MM.1S (cell line): ENCODE measurements at regions not wholly inside any gene's neighbourhood (a gene's known extent, or its start where the extent isn't known, plus 50 kb on each side); places are given as distances from the start of the nearest gene placed in this dataset.

ENCODE experiments used
- EZH2 ChIP-seq: fragments of 300-600 bp; sonication (generic); optimal IDR thresholded peaks from 2 replicates; pipeline ENCODE3; 2017; ENCODE audit warnings: low read depth, mild to moderate bottlenecking, antibody characterized with exemption, low read length, mixed read lengths
- EZH2phosphoT487 ChIP-seq: fragments of 300-600 bp; sonication (generic); IDR thresholded peaks from 2 replicates; pipeline ENCODE4 v1.6.1; 2018; ENCODE audit warnings: antibody characterized with exemption, low read length
- TF ChIP-seq, protein P1 (sequence below): fragments of 300-600 bp; sonication (generic); IDR thresholded peaks from 2 replicates; pipeline ENCODE4 v1.5.1; 2016; ENCODE audit warnings: antibody characterized with exemption, low read length, mixed read lengths

DNA sequence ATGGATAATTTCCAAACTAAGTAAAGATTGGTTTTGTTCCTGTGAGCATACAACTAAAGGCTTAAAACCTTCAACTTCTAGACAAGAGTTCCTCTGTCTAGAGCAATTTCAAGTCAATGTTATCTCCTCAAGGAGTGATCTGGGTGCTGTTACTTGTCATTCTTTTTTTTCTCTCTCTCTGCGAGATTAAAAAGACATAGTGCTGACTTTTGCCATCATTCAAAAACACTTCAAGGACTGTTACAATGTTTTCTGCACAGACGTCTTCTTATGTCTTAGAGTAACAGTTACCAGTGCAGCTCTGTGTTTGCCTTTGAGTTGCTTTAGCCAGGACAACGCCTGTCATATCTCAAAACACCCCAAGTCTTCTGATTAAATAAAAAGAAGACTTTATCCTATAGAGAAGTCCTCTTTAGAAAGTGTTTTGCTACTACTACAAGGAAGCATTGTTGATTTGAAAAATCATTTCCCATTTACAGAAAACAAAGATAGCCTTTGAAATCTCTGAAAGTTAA lies 263.5 kb upstream of the FERD3L start:
- TF ChIP-seq, protein P1, sequence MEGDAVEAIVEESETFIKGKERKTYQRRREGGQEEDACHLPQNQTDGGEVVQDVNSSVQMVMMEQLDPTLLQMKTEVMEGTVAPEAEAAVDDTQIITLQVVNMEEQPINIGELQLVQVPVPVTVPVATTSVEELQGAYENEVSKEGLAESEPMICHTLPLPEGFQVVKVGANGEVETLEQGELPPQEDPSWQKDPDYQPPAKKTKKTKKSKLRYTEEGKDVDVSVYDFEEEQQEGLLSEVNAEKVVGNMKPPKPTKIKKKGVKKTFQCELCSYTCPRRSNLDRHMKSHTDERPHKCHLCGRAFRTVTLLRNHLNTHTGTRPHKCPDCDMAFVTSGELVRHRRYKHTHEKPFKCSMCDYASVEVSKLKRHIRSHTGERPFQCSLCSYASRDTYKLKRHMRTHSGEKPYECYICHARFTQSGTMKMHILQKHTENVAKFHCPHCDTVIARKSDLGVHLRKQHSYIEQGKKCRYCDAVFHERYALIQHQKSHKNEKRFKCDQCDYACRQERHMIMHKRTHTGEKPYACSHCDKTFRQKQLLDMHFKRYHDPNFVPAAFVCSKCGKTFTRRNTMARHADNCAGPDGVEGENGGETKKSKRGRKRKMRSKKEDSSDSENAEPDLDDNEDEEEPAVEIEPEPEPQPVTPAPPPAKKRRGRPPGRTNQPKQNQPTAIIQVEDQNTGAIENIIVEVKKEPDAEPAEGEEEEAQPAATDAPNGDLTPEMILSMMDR, result no peak
- TF ChIP-seq EZH2 (no peak), EZH2phosphoT487 (no peak)
